NCI-H2196 treated with DMSO at 0.1 percent for 48 hours (cell line): ENCODE measurements at regions not wholly inside any gene's neighbourhood (a gene's known extent, or its start where the extent isn't known, plus 50 kb on each side); places are given as distances from the start of the nearest gene placed in this dataset.

Experiments used
- DNase-seq: peaks from one replicate; lab custom pipeline; 2025; ENCODE audit not compliant: unreplicated experiment; lab: John Stamatoyannopoulos, UW

DNA sequence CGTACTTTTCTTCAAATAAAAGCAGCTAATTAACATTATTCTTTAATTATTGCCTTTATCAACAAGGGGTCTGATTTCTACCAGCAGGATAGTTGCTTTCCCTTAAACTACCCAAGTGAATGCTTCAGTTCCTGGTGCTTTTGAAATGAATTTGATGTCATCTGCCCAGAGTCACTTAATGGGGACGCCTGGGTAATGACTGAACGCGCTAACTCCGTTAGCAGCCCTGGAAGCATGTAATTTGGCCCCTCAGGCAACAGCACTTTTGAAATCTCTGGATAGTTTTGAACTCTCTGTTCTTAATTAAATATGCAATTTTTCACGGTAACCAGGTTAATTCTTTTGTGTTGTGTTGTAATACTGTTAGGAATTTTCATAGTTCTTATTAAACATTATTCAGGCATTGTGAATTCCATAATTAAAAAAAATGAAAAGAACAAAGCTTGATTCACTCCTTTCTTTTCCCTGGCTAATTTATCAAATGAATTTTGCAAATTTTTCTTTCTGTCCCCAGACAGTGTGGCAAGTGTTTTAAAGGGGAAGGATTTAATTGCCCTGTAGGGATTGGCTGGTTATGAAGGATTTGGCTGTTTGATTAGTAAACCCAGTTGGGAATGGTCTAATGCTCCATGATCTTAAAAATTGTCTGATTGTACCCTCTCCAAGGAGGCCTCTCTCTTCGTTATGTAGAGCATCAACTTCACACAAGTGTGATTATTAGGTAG is 137.5 kb upstream of the MYL2 start:
- DNase-seq, result no peak

- no peak for DNase-seq
These were observed 136.5 kb upstream of the MYL2 start for GRCh38 chr12:111056618-111057521.

- no peak for DNase-seq
These were observed 135.0 kb upstream of the MYL2 start for GRCh38 chr12:111055181-111055880.

- DNase-seq, result no peak
These were observed 128.6 kb upstream of the MYL2 start for GRCh38 chr12:111048991-111049390.

GRCh38 chr12:111046896-111047295 is 126.5 kb upstream of the MYL2 start:
- DNase-seq, result no peak

DNA sequence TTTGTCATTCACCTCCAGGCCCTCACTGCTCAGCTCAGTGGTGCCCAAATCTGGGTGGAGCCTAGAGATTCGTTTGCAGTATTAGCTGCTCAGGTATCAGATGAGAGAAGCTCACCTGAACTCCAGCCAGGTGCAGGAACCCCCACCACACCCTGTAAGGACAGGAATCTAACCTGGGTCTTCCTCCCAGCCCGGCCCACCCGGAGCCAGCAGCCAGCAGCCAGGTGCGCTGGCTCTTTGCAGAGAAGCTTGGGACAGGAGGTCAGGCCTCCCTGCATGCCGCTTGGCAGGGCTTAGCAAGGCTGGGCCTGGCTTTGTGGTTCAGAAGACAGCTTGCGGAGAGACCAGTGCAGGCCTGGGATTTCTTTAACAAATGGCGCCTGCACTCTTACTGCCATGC is 125.6 kb upstream of the MYL2 start:
- no peak for DNase-seq

- DNase-seq, result no peak
These were observed 120.7 kb upstream of the MYL2 start for GRCh38 chr12:111041091-111041490.

GRCh38 chr12:111040690-111041089 is 120.3 kb upstream of the MYL2 start:
- DNase-seq, result no peak

DNA sequence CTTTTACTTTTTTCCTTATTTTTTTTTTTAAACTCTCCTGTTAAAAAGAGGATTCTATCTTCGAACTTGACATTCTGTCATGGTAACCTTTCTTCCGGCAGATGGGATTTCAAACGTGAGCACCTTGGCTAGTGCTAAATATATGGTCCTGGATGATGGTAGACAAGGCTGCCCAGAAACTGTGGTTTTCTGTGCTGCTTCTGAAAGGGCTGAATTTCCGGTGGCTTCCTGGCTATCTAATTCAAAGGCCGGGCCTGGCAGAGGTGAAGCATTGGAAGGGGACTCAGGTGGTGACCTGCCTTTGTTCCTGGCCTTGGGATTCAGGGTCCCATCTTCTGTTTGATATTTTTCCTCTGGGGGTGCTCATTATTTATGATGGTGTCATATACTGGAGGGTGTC is 118.6 kb upstream of the MYL2 start:
- DNase-seq, result no peak

- DNase-seq, result no peak
These were observed 117.7 kb upstream of the MYL2 start for GRCh38 chr12:111038077-111038476.

DNA sequence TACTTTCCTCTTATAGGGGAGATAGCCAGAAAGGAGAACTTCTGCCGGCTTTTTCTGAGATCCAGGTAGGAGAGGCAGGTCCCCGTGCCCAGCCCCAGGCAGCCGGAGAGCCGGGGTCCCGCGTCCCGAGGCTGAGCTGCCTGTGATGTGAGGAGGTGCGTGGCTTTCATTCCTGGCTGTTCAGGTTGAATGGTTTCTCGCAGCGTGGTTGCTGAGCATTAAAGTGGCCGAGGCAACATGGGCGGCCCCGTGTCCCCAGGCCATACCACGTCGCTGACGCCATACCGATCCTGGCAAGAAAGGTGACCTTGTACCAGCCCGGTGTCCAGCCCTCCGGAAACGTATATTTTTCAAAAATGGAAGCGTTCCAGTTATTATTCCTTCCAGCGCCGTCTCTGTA is 116.7 kb upstream of the MYL2 start:
- no peak for DNase-seq

- DNase-seq, result no peak
These were observed 115.4 kb upstream of the MYL2 start for GRCh38 chr12:111035578-111036301.

GRCh38 chr12:111034886-111035577 is 114.7 kb upstream of the MYL2 start:
- no peak for DNase-seq

DNA sequence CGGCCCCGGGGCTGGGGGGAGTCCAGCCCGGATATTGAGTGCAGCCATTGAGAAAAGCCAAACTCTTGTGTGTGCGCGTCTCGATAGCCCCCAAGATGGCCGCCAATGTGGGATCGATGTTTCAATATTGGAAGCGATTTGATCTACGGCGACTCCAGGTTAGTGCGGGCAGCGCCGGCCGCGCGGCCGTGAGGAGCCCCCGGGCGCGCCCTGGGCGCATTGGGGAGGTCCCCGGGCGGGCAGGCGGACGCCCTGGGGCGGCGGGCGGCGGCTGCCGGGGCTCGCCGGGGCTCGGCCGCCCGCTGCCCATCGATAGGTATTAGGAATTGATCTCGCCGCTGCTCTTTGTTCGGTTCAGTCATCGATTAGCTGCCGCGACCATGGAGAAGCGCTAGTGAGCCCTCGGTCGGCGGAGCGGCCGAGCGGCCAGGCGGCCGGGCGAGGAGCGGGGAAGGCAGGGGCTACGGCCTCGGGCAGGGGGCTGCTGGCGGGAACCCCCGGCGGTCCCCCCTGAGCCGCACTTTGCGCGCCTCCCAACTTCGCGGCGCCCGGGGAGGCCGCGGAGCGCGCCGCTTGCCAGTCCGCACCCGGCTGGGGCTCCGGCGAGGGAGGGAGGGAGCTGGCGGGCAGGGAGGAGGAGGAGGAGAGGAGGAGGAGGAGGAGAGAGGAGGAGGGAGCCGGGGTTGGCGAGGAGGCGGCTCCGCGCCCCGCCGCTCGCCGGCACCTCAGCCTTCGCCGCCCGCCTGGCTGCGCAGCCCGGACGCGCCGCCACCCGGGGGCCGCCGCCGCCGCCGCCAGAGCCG is 113.9 kb upstream of the MYL2 start, which contains the start of gene CUX2:
TSS of gene CUX2 (plus strand) at position 83 of the 803 bp plus-strand sequence.
- DNase-seq, result no peak

- DNase-seq, result no peak
These were observed 113.1 kb upstream of the MYL2 start for GRCh38 chr12:111033281-111034082.

GRCh38 chr12:111032591-111032919 is 112.2 kb upstream of the MYL2 start:
- DNase-seq, result no peak

- DNase-seq, result no peak
These were observed 111.7 kb upstream of the MYL2 start for GRCh38 chr12:111031916-111032590.

DNA sequence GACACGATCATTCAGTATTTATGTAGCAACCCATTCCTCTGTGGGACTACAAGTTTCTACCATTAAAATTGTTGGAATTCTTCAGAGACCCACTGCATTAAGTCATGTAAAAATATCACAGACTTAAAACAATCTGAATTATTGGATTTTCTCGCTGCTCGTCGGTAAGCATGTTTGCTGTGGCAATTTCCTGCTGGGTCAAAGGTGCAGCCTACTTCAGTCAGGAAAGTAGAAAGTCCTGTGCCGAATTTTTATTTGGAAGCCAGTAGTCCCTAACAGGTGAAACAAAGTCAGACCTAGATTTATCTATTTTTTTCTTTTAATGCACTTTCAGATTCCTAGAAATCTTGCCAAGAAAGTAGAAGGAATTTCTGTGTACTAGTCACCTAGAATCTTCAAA is 110.4 kb upstream of the MYL2 start:
- DNase-seq, result no peak
